ENCODE measurements at regions not wholly inside any gene's neighbourhood (a gene's known extent, or its start where the extent isn't known, plus 50 kb on each side); places are given as distances from the start of the nearest gene placed in this dataset.

GRCh38 chr9:87255431-87256155 lies 242.1 kb upstream of the DAPK1 start:
- no peak for DNase-seq

GRCh38 chr9:87256973-87257372 lies 240.7 kb upstream of the DAPK1 start:
- DNase-seq, result no peak

- peak; percentile 10 for DNase-seq
Observed at GRCh38 chr9:87259543-87260518, 237.8 kb upstream of the DAPK1 start.

- DNase-seq, result no peak
Observed at GRCh38 chr9:87263291-87263690, 234.4 kb upstream of the DAPK1 start.

GRCh38 chr9:87266697-87267096 lies 231.0 kb upstream of the DAPK1 start:
- no peak for DNase-seq

- no peak for DNase-seq
Observed at GRCh38 chr9:87267251-87268070, 230.2 kb upstream of the DAPK1 start.

GRCh38 chr9:87269296-87270176 lies 228.1 kb upstream of the DAPK1 start:
- no peak for DNase-seq

GRCh38 chr9:87270221-87270847 lies 227.3 kb upstream of the DAPK1 start:
- peak; percentile 46 for DNase-seq

- no peak for DNase-seq
Observed at GRCh38 chr9:87270848-87271234, 226.8 kb upstream of the DAPK1 start.

GRCh38 chr9:87271696-87272477 lies 225.8 kb upstream of the DAPK1 start:
- no peak for DNase-seq

GRCh38 chr9:87275047-87275725 lies 222.5 kb upstream of the DAPK1 start:
- no peak for DNase-seq

GRCh38 chr9:87276327-87276841 lies 221.3 kb upstream of the DAPK1 start:
- no peak for DNase-seq

GRCh38 chr9:87276851-87277261 lies 220.8 kb upstream of the DAPK1 start:
- DNase-seq, result no peak

GRCh38 chr9:87277346-87277745 lies 220.3 kb upstream of the DAPK1 start:
- DNase-seq, result no peak

GRCh38 chr9:87278971-87279733 lies 218.5 kb upstream of the DAPK1 start:
- DNase-seq, result no peak

GRCh38 chr9:87280421-87280820 lies 217.2 kb upstream of the DAPK1 start:
- DNase-seq, result no peak

- DNase-seq, result no peak
Observed at GRCh38 chr9:87282538-87282937, 215.1 kb upstream of the DAPK1 start.

GRCh38 chr9:87283585-87283984 lies 214.1 kb upstream of the DAPK1 start:
- DNase-seq, result no peak
